ENCODE measurements at regions not wholly inside any gene's neighbourhood (a gene's known extent, or its start where the extent isn't known, plus 50 kb on each side); places are given as distances from the start of the nearest gene placed in this dataset.
"Not testable (repeated sequence)": the region's sequence is repeated elsewhere in the genome, so short reads cannot be mapped to it uniquely, and the experiment has no call there.

DNA sequence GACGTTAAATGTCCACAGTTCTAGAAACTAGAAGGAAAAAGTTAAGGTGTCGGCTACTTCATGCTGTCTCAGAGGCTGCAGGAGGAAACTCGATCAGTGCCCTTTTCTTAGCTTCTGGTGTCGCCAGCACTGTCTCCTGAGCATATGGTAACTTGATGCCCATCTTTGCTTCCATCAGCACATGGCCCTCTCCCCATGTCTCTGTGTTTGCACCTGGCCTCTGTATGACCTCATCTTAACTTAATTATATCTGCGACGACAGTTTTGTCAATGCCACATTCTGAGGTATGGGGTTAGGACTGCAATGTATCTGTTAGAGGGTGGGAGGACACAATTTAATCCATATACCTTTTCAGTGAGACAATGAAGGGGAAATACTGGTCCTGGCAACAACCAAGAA, 449.9 kb downstream of the POM121L12 start:
- no peak for DNase-seq
- intact Hi-C loops (cut with DNase I), result no loop called here

GRCh38 chr7:53491051-53491450, 455.6 kb downstream of the POM121L12 start:
- intact Hi-C loops (cut with DNase I), result no loop called here

DNA sequence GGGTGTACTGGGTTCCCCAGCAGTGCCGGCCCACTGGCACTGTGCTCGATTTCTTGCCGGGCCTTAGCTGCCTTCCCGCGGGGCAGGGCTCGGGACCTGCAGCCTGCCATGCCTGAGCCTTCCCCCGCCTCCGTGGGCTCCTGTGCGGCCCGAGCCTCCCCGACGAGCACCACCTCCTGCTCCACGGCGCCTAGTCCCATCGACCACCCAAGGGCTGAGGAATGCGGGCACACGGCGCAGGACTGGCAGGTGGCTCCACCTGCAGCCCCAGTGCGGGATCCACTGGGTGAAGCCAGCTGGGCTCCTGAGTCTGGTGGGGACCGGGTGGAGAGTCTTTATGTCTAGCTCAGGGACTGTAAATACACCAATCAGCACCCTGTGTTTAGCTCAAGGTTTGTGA, 459.7 kb downstream of the POM121L12 start:
- intact Hi-C loops (cut with DNase I), result not testable (repeated sequence)
- peak in 2 of 10 donors; percentile 67 to 75 for DNase-seq

More at GRCh38 chr7:53491051-53491450, 455.6 kb downstream of the POM121L12 start:
- DNase-seq, result peak in 1 of 10 donors; percentile 20

- DNase-seq, result peak in 1 of 10 donors; percentile 24
- intact Hi-C loops (cut with DNase I), result no loop called here
Observed at GRCh38 chr7:53500076-53500475, 464.6 kb downstream of the POM121L12 start.

DNA sequence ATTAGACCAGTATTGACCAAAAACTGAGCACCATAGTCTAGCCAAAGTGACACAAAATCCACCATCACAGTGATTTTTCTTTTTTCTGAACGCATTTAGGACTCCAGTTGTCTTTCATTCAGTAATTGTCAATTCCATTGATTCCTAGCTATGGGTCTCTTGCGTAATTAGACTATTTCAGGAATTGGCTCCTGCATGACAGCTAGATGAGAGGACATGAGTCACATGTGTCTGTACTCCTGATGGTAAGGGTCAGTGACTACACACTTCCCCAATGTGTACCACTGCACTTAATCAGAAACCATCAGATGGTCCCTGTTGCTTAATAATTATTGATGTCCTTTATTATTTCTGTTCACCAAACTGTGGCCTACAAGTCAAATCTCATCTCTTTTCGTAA, 469.5 kb downstream of the POM121L12 start:
- DNase-seq, result no peak
- intact Hi-C loops (cut with DNase I), result no loop called here

DNA sequence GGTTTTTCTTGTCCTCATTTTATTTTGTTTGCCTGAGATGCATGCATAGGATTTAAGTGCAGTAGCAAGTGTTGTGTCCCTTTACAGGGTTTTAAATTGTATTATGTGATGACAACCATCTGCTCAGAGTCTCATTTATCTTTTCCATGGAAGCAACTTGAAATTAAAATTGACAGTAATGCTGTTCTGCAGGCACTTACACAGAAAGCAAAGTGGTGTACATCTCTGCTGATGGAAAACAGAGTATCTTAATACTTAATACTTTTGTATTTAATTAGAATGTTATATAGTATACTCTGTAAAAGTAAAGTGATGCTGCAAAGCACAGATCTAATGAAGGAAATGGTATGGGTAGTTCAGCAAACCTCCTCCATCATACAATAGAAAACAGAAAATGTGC, 482.9 kb downstream of the POM121L12 start:
- DNase-seq, result no peak
- intact Hi-C loops (cut with DNase I), result no loop called here

DNA sequence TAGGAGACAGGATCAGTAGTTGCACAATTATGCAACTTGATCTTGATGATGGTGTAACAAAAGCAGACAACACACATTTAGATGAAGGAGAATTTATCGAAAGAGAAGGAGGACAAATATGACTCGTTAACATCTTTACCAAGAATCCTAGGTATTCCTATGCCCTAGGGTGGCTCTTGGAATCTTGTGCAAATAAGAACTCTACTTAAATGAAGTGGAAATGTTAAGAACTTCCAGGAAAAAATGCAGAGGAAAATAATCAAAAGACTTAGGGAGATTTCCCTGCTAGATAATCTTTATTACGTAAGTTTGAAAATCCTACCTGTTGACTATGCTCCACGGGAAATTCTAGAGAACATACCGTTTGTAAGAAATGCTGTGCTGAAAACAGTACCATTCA, 485.4 kb downstream of the POM121L12 start:
- DNase-seq, result no peak
- intact Hi-C loops (cut with DNase I), result no loop called here

GRCh38 chr7:53521638-53522184, 486.3 kb downstream of the POM121L12 start:
- DNase-seq, result no peak
- intact Hi-C loops (cut with DNase I), result no loop called here

DNA sequence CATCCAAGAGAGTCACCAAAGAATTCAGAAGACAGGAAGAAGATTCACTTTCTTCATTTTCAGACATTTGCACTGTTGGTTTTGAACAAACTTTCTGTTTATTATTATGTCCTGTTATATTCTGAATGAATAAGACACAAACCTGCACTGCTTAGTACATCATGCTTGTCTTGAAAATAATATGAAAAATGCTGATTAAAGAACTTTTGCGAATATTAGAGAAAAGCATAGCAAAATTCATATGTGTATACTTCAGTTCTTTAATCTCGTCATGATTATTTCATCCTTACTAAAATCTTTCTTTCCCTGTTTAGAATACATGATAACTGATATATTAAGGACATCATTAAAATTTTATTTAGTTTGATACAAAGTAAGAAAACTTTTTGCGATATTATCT, 504.1 kb downstream of the POM121L12 start:
- no peak for DNase-seq
- intact Hi-C loops (cut with DNase I), result no loop called here

GRCh38 chr7:53541475-53541874, 506.0 kb downstream of the POM121L12 start:
- DNase-seq, result no peak
- intact Hi-C loops (cut with DNase I), result no loop called here

DNA sequence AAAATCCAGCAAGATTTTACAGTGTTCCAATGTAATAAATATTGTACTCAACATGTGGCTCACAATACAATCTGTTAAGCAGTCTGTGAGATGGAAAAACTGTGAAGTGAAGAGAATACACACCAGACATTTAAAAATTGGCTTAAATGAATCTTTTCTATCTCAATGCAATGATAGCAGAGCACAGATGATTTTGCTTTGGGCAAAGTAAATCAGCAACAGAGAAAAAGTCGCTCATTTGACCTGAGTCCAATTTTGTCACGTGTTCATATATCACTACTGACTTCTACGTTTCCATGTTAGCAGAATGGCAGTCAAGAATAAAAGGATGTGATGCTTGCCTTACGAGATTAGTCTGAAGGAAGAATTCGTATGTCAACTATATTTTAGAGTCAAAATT, 506.7 kb downstream of the POM121L12 start:
- no peak for DNase-seq
- intact Hi-C loops (cut with DNase I), result no loop called here
